Loucy (cell line): ENCODE measurements at regions not wholly inside any gene's neighbourhood (a gene's known extent, or its start where the extent isn't known, plus 50 kb on each side); places are given as distances from the start of the nearest gene placed in this dataset.

ENCODE experiments used
- H2AFZ ChIP-seq: fragments of 200-600 bp; sonication (generic); 2 replicates; pipeline ENCODE4 v1.6.0; 2016; ENCODE audit warnings: antibody characterized with exemption, mild to moderate bottlenecking, low read length, moderate library complexity
- H3F3A ChIP-seq: fragments of 200-600 bp; 2 replicates; pipeline ENCODE4 v1.6.0; 2016; ENCODE audit warnings: antibody characterized with exemption, low read depth, mild to moderate bottlenecking
- H3K27me3 ChIP-seq: fragments of 200-600 bp; sonication (generic); 2 replicates; pipeline ENCODE4 v1.6.1; 2014; ENCODE audit warnings: low read length, mild to moderate bottlenecking; ENCODE audit not compliant: insufficient read depth, poor library complexity, severe bottlenecking
- H3K36me3 ChIP-seq: fragments of 200-600 bp; sonication (generic); 2 replicates; pipeline ENCODE4 v1.6.1; 2016; ENCODE audit warnings: low read length; ENCODE audit not compliant: insufficient read depth
- H3K4me1 ChIP-seq: fragments of 200-600 bp; sonication (generic); 2 replicates; pipeline ENCODE4 v1.5.1; 2014; ENCODE audit warnings: low read length, mild to moderate bottlenecking; ENCODE audit not compliant: insufficient read depth, poor library complexity, severe bottlenecking
- H3K4me2 ChIP-seq: fragments of 200-600 bp; sonication (generic); 2 replicates; pipeline ENCODE4 v1.6.0; 2014; ENCODE audit warnings: antibody characterized with exemption, low read length, low read depth, mild to moderate bottlenecking; ENCODE audit not compliant: poor library complexity, severe bottlenecking
- H3K4me3 ChIP-seq: fragments of 200-600 bp; sonication (generic); 2 replicates; pipeline ENCODE4 v1.5.1; 2014; ENCODE audit warnings: low read length, mild to moderate bottlenecking, mixed read lengths; ENCODE audit not compliant: poor library complexity, severe bottlenecking
- H3K79me2 ChIP-seq: fragments of 200-600 bp; sonication (generic); 2 replicates; pipeline ENCODE4 v1.6.1; 2014; ENCODE audit warnings: low read length; ENCODE audit not compliant: insufficient read depth
- H3K9ac ChIP-seq: fragments of 200-600 bp; sonication (generic); 2 replicates; pipeline ENCODE4 v1.6.0; 2014; ENCODE audit warnings: mild to moderate bottlenecking, low read depth, low read length, moderate library complexity; ENCODE audit not compliant: poor library complexity, severe bottlenecking
- H3K9me2 ChIP-seq: fragments of 200-600 bp; sonication (generic); replicated peaks from 2 replicates; pipeline ENCODE4 v1.6.1; 2016; ENCODE audit warnings: low read depth, low read length, mixed read lengths
- H3K9me3 ChIP-seq: fragments of 200-600 bp; sonication (generic); 2 replicates; pipeline ENCODE4 v1.6.1; 2014; ENCODE audit warnings: mild to moderate bottlenecking, antibody characterized with exemption, low read length, low read depth; ENCODE audit not compliant: insufficient read depth
- H4K20me1 ChIP-seq: fragments of 200-600 bp; sonication (generic); 2 replicates; pipeline ENCODE4 v1.6.0; 2014; ENCODE audit warnings: antibody characterized with exemption, low read length, mild to moderate bottlenecking; ENCODE audit not compliant: insufficient read depth, poor library complexity, severe bottlenecking
- CTCF ChIP-seq: fragments of 200-600 bp; sonication (generic); conservative IDR thresholded peaks from 2 replicates; pipeline ENCODE4 v1.5.1; 2014; ENCODE audit warnings: mild to moderate bottlenecking, antibody characterized with exemption, low read length
- EZH2phosphoT487 ChIP-seq: fragments of 200-600 bp; IDR thresholded peaks from 2 replicates; pipeline ENCODE4 v1.6.1; 2018; ENCODE audit warnings: antibody characterized with exemption, mild to moderate bottlenecking, moderate library complexity, borderline replicate concordance

- H3F3A ChIP-seq: no peaks in the 10 kb centered on the region
- no peaks in the 10 kb centered on the region for H3K27me3 ChIP-seq
- H3K36me3 ChIP-seq: no peaks in the 10 kb centered on the region
- H4K20me1 ChIP-seq: no peaks in the 10 kb centered on the region
- no peak overlapping the region for H3K4me3 ChIP-seq
- no peaks in the 10 kb centered on the region for H3K4me1 ChIP-seq
- no peaks in the 10 kb centered on the region for H3K9me2 ChIP-seq
- H3K9ac ChIP-seq: no peak overlapping the region
- H2AFZ ChIP-seq: 0 out of 2 replicates have a peak overlapping the region, but pooled peaks have one; percentile 15
- no peaks in the 10 kb centered on the region for H3K79me2 ChIP-seq
- TF ChIP-seq CTCF (no peak), EZH2phosphoT487 (no peak)
- H3K4me2 ChIP-seq: no peak overlapping the region
- H3K9me3 ChIP-seq: no peaks in the 10 kb centered on the region
These were observed 272.0 kb downstream of the ADGB start for GRCh38 chr6:146870760-146871159.

- Histone ChIP-seq H4K20me1 (no peaks in the 10 kb centered on the region), H3K79me2 (no peaks in the 10 kb centered on the region), H3K4me3 (no peak overlapping the region), H3K27me3 (no peaks in the 10 kb centered on the region), H3K9me3 (no peaks in the 10 kb centered on the region), H3K9me2 (no peaks in the 10 kb centered on the region), H3K4me2 (no peak overlapping the region), H3F3A (no peaks in the 10 kb centered on the region), H3K9ac (no peak overlapping the region), H3K36me3 (no peaks in the 10 kb centered on the region), H2AFZ (no peak overlapping the region), H3K4me1 (no peaks in the 10 kb centered on the region)
- no peak for TF ChIP-seq CTCF
- TF ChIP-seq EZH2phosphoT487: no peak
These were observed 273.0 kb downstream of the ADGB start for GRCh38 chr6:146871611-146872425.

- no peaks in the 10 kb centered on the region for H3K9me2 ChIP-seq
- H3K4me1 ChIP-seq: no peaks in the 10 kb centered on the region
- no peaks in the 10 kb centered on the region for H3K9me3 ChIP-seq
- no peaks in the 10 kb centered on the region for H3F3A ChIP-seq
- no peaks in the 10 kb centered on the region for H4K20me1 ChIP-seq
- H3K27me3 ChIP-seq: no peaks in the 10 kb centered on the region
- H3K36me3 ChIP-seq: no peaks in the 10 kb centered on the region
- no peak overlapping the region for H2AFZ ChIP-seq
- no peak for TF ChIP-seq CTCF
- TF ChIP-seq EZH2phosphoT487: no peak
- no peak overlapping the region for H3K4me2 ChIP-seq
- no peak overlapping the region for H3K4me3 ChIP-seq
- H3K9ac ChIP-seq: no peak overlapping the region
- H3K79me2 ChIP-seq: no peaks in the 10 kb centered on the region
These were observed 273.6 kb downstream of the ADGB start for GRCh38 chr6:146872426-146872785.
